GM12892 (cell line): ENCODE measurements at regions not wholly inside any gene's neighbourhood (a gene's known extent, or its start where the extent isn't known, plus 50 kb on each side); places are given as distances from the start of the nearest gene placed in this dataset.

Source experiments
- POLR2A ChIP-seq: IDR thresholded peaks from 2 replicates; pipeline ENCODE4 v1.6.1; 2011; ENCODE audit warnings: low read depth, low read length, control low read depth
- TAF1 ChIP-seq: IDR thresholded peaks from 2 replicates; pipeline ENCODE4 v1.6.1; 2011; ENCODE audit warnings: low read depth, mild to moderate bottlenecking, control low read depth, low read length, borderline replicate concordance

- TF ChIP-seq POLR2A (no peak), TAF1 (no peak)
Observed at GRCh38 chr18:72965616-72966015, 97.8 kb upstream of the NETO1 start.
